Activated B cell treated with CpG ODN at 0.5 μM for 24 hours (primary cell): ENCODE measurements at regions not wholly inside any gene's neighbourhood (a gene's known extent, or its start where the extent isn't known, plus 50 kb on each side); places are given as distances from the start of the nearest gene placed in this dataset.

ENCODE experiments used
- ATAC-seq: fragments of 200-7000 bp; cut with Tn5 transposase; one replicate; pipeline ENCODE4 v1.10.0; 2021; ENCODE audit warnings: low read depth, mild to moderate bottlenecking, moderate library complexity
- CTCF ChIA-PET: fragments of 350-600 bp; sonication (Branson Sonifier 250); formaldehyde crosslinking; loops from one replicate; lab custom pipeline; 2021; ENCODE audit warnings: antibody characterized with exemption; lab: Charles Lee
- POLR2A ChIA-PET: fragments of 350-600 bp; sonication (Branson Sonifier 250); formaldehyde crosslinking; loops from one replicate; lab custom pipeline; 2021; ENCODE audit warnings: antibody characterized with exemption; lab: Charles Lee
- DNase-seq: peaks from one replicate; pipeline ENCODE4 v3.0.0; 2022
- H3K27ac Mint-ChIP-seq: one replicate; pipeline ENCODE4 v1.8.0; 2020; ENCODE audit warnings: mixed read lengths
- H3K27me3 Mint-ChIP-seq: one replicate; pipeline ENCODE4 v1.8.0; 2021; ENCODE audit warnings: mixed read lengths
- H3K36me3 Mint-ChIP-seq: one replicate; pipeline ENCODE4 v1.8.0; 2021; ENCODE audit warnings: low read depth, mixed read lengths
- H3K4me1 Mint-ChIP-seq: one replicate; pipeline ENCODE4 v1.8.0; 2021; ENCODE audit warnings: mixed read lengths
- H3K4me3 Mint-ChIP-seq: one replicate; pipeline ENCODE4 v1.8.0; 2020; ENCODE audit warnings: mild to moderate bottlenecking, mixed read lengths
- H3K9me3 Mint-ChIP-seq: one replicate; pipeline ENCODE4 v1.8.0; 2020; ENCODE audit warnings: mixed read lengths
- CTCF ChIP-seq: fragments of 200-600 bp; IDR thresholded peaks from one replicate; pipeline ENCODE4 v1.8.0; 2022; ENCODE audit warnings: antibody characterized with exemption, mild to moderate bottlenecking
- intact Hi-C: fragments of 100-400 bp; cut with micrococcal nuclease; formaldehyde crosslinking; loops from one replicate; pipeline ENCODE4 v1.15.1; 2024

GRCh38 chr16:85541619-85541979 lies 71.5 kb upstream of the GSE1 start:
- Mint-ChIP-seq H3K27ac (no peak overlapping the region), H3K27me3 (peaks cover 3% of the 10 kb centered on the region), H3K36me3 (peaks cover 2% of the 10 kb centered on the region), H3K4me1 (no peaks in the 10 kb centered on the region), H3K9me3 (peaks cover 8% of the 10 kb centered on the region), H3K4me3 (no peak overlapping the region)
- DNase-seq (no peak), ATAC-seq (no peak)
- ChIA-PET CTCF (no interaction called here), POLR2A (interaction anchor here (1.3 kb wide), 1 partner anchor 12 kb away, joined by 3 read pairs; no protein-coding TSS in a partner anchor)
- no peak for TF ChIP-seq CTCF
- intact Hi-C loops, result no loop called here

GRCh38 chr16:85541980-85542900 lies 70.9 kb upstream of the GSE1 start:
- H3K4me1 Mint-ChIP-seq, result no peaks in the 10 kb centered on the region
- H3K36me3 Mint-ChIP-seq, result peaks cover 2% of the 10 kb centered on the region
- ChIA-PET POLR2A (no interaction called here), CTCF (no interaction called here)
- H3K4me3 Mint-ChIP-seq, result no peak overlapping the region
- peaks cover 3% of the 10 kb centered on the region for H3K27me3 Mint-ChIP-seq
- DNase-seq (no peak), ATAC-seq (no peak)
- no peak overlapping the region for H3K27ac Mint-ChIP-seq
- no peak for TF ChIP-seq CTCF
- H3K9me3 Mint-ChIP-seq, result peaks cover 8% of the 10 kb centered on the region
- intact Hi-C loops, result no loop called here

DNA sequence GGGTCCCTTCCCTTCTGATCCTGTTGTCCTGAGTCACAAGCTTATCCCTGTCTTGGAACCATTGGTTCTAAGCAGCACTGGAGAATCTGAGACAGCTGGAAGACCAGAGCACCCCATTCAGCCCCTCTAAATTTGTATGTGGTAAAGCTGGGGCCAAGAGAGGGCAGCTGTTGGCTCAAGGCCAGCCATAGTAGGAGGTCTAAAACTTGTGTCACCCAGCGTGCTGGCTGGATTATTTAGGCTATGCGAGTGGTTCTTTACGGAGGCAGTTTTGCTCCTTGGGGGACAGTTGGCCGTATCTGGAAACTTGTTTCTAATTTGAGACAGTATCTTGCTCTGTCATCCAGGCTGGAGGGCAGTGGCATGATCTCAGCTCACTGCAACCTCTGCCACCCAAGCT lies 69.6 kb upstream of the GSE1 start:
- no peak overlapping the region for H3K27ac Mint-ChIP-seq
- ChIA-PET CTCF (no interaction called here), POLR2A (interaction anchor here (0.5 kb wide), 1 partner anchor 12 kb away, joined by 5 read pairs; no protein-coding TSS in a partner anchor)
- ATAC-seq, result no peak
- H3K36me3 Mint-ChIP-seq, result peaks cover 2% of the 10 kb centered on the region
- peaks cover 8% of the 10 kb centered on the region for H3K9me3 Mint-ChIP-seq
- no peak overlapping the region for H3K4me3 Mint-ChIP-seq
- DNase-seq, result no peak
- intact Hi-C loops, result no loop called here
- no peaks in the 10 kb centered on the region for H3K4me1 Mint-ChIP-seq
- H3K27me3 Mint-ChIP-seq, result peaks cover 3% of the 10 kb centered on the region
- no peak for TF ChIP-seq CTCF

GRCh38 chr16:85544016-85544415 lies 69.1 kb upstream of the GSE1 start:
- no peak for DNase-seq
- Mint-ChIP-seq H3K4me3 (no peak overlapping the region), H3K36me3 (peaks cover 2% of the 10 kb centered on the region), H3K27me3 (peaks cover 3% of the 10 kb centered on the region), H3K4me1 (no peaks in the 10 kb centered on the region), H3K27ac (no peak overlapping the region), H3K9me3 (peaks cover 8% of the 10 kb centered on the region)
- TF ChIP-seq CTCF, result no peak
- POLR2A ChIA-PET, result no interaction called here
- ATAC-seq, result no peak
- intact Hi-C loops, result no loop called here
- CTCF ChIA-PET, result no interaction called here

- TF ChIP-seq CTCF, result no peak
- Mint-ChIP-seq H3K4me3 (no peak overlapping the region), H3K27me3 (peaks cover 3% of the 10 kb centered on the region), H3K9me3 (peaks cover 5% of the 10 kb centered on the region), H3K4me1 (no peaks in the 10 kb centered on the region), H3K27ac (no peak overlapping the region), H3K36me3 (no peaks in the 10 kb centered on the region)
- intact Hi-C loops, result no loop called here
- ATAC-seq (no peak), DNase-seq (no peak)
- ChIA-PET POLR2A (no interaction called here), CTCF (no interaction called here)
Observed at GRCh38 chr16:85544668-85545067, 68.5 kb upstream of the GSE1 start.
